Activated B cell treated with CpG ODN at 0.5 μM for 24 hours (primary cell): ENCODE measurements at regions not wholly inside any gene's neighbourhood (a gene's known extent, or its start where the extent isn't known, plus 50 kb on each side); places are given as distances from the start of the nearest gene placed in this dataset.

Experiments used
- ATAC-seq: fragments of 200-7000 bp; cut with Tn5 transposase; one replicate; pipeline ENCODE4 v1.10.0; 2021; ENCODE audit warnings: low read depth, mild to moderate bottlenecking, moderate library complexity
- CTCF ChIA-PET: fragments of 350-600 bp; sonication (Branson Sonifier 250); formaldehyde crosslinking; loops from one replicate; lab custom pipeline; 2021; ENCODE audit warnings: antibody characterized with exemption; lab: Charles Lee
- POLR2A ChIA-PET: fragments of 350-600 bp; sonication (Branson Sonifier 250); formaldehyde crosslinking; loops from one replicate; lab custom pipeline; 2021; ENCODE audit warnings: antibody characterized with exemption; lab: Charles Lee
- DNase-seq: peaks from one replicate; pipeline ENCODE4 v3.0.0; 2022
- H3K27ac Mint-ChIP-seq: one replicate; pipeline ENCODE4 v1.8.0; 2020; ENCODE audit warnings: mixed read lengths
- H3K27me3 Mint-ChIP-seq: one replicate; pipeline ENCODE4 v1.8.0; 2021; ENCODE audit warnings: mixed read lengths
- H3K36me3 Mint-ChIP-seq: one replicate; pipeline ENCODE4 v1.8.0; 2021; ENCODE audit warnings: low read depth, mixed read lengths
- H3K4me1 Mint-ChIP-seq: one replicate; pipeline ENCODE4 v1.8.0; 2021; ENCODE audit warnings: mixed read lengths
- H3K4me3 Mint-ChIP-seq: one replicate; pipeline ENCODE4 v1.8.0; 2020; ENCODE audit warnings: mild to moderate bottlenecking, mixed read lengths
- H3K9me3 Mint-ChIP-seq: one replicate; pipeline ENCODE4 v1.8.0; 2020; ENCODE audit warnings: mixed read lengths
- intact Hi-C: fragments of 100-400 bp; cut with micrococcal nuclease; formaldehyde crosslinking; loops from one replicate; pipeline ENCODE4 v1.15.1; 2024
- TF ChIP-seq, protein P1 (sequence below): fragments of 200-600 bp; IDR thresholded peaks from one replicate; pipeline ENCODE4 v1.8.0; 2022; ENCODE audit warnings: antibody characterized with exemption, mild to moderate bottlenecking

DNA sequence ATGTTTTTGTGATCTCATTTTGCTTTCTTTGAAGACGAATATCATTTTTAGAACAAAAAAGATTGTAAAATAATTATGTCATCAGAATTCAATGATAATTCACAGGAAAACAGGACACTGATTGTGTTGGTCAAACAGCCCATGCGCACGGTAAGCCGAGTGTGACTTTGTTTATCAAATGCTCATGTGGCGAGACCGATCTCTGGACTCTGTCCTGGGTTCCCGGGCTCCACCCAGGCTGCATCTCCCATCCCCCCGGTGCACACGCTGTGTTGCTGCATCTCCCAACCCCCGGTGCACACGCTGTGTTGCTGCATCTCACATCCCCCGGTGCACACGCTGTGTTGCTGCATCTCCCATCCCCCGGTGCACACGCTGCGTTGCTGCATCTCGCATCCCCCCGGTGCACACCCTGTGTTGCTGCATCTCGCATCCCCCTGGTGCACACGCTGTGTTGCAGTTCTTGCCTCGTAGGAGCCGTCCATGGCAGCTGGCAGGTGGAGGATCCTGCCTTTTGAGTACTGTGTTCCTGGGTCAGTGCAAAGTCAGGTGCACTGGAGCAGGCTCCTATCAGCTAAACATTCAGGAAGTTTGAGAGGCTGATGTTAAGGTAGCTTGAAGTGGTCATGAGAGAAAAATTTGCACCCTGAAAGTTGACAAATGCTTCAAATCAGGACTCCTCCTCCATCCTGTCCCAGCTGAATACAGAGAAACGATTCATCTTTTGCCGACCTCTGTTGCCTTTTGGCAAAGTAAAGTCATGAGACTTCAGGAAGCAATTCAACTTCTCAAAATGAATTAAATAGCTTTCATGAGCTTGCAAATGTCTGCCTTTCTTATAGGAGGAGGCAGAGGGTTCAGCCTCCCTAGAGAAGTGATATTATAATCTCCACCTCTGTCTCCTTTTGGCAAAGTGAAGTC lies 77.1 kb upstream of the FRMD1 start:
- H3K4me1 Mint-ChIP-seq = no peaks in the 10 kb centered on the region
- ChIA-PET CTCF (no interaction called here), POLR2A (no interaction called here)
- no peak for DNase-seq
- H3K27me3 Mint-ChIP-seq = no peaks in the 10 kb centered on the region
- ATAC-seq = no peak
- TF ChIP-seq, protein P1, sequence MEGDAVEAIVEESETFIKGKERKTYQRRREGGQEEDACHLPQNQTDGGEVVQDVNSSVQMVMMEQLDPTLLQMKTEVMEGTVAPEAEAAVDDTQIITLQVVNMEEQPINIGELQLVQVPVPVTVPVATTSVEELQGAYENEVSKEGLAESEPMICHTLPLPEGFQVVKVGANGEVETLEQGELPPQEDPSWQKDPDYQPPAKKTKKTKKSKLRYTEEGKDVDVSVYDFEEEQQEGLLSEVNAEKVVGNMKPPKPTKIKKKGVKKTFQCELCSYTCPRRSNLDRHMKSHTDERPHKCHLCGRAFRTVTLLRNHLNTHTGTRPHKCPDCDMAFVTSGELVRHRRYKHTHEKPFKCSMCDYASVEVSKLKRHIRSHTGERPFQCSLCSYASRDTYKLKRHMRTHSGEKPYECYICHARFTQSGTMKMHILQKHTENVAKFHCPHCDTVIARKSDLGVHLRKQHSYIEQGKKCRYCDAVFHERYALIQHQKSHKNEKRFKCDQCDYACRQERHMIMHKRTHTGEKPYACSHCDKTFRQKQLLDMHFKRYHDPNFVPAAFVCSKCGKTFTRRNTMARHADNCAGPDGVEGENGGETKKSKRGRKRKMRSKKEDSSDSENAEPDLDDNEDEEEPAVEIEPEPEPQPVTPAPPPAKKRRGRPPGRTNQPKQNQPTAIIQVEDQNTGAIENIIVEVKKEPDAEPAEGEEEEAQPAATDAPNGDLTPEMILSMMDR = no peak
- H3K27ac Mint-ChIP-seq = no peak overlapping the region
- no peaks in the 10 kb centered on the region for H3K9me3 Mint-ChIP-seq
- no peak overlapping the region for H3K4me3 Mint-ChIP-seq
- intact Hi-C loops = no loop called here
- no peaks in the 10 kb centered on the region for H3K36me3 Mint-ChIP-seq

DNA sequence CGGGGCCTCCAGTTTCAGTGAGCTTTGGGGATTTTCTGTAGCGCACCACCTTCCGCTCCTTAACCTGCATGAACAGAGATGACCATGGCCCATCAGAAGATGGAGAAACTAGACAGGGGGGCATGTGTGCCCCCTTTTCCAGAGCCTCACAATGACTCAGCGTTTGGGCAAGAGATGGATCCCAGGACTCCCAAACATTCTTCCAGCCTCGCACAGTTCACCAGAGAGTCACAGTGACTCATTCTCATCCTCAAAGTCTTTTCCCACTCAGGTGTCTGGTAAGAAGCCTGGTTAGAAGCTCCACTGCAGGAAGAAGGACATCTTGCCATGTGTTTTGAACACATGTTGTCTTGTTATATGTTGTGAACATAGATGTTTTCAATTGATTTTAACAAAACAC lies 76.2 kb upstream of the FRMD1 start:
- intact Hi-C loops = no loop called here
- TF ChIP-seq, protein P1 = no peak
- Mint-ChIP-seq H3K9me3 (no peaks in the 10 kb centered on the region), H3K4me1 (no peaks in the 10 kb centered on the region), H3K27me3 (no peaks in the 10 kb centered on the region), H3K36me3 (no peaks in the 10 kb centered on the region), H3K4me3 (no peak overlapping the region), H3K27ac (no peak overlapping the region)
- no peak for ATAC-seq
- no peak for DNase-seq
- POLR2A ChIA-PET = no interaction called here
- CTCF ChIA-PET = no interaction called here

DNA sequence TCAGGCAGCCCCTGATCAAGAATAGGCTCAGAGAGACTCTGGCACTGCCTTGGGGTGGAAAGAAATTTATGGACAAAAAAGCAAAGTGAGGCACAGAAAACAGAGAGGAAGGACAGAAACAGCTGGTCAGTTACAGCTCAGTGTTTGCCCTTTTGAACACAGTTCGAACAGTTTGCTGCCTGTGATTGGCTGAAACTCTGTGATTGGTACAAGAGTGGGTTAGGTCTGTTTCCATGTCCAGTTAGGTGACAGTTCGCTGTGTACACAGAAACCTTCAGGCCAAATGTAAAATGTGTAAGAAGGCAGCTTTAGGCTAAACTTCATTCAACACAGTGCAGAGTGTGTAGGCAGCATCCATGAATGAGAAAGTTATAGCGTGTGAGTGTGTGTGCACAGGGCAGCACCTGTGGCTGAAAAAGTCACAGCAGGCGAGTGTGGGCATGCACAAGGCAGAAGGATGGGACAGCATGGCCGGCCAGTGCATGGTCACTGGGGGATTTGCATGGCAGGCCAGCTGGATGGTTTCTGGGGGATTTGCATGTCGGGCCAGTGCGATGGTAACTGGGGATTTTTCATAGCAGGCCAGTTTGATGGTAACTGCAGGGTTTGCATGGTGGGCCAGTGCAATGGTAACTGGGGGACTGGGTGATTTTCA lies 75.4 kb upstream of the FRMD1 start:
- no peak for DNase-seq
- intact Hi-C loops = no loop called here
- no peaks in the 10 kb centered on the region for H3K27me3 Mint-ChIP-seq
- no peak for ATAC-seq
- ChIA-PET CTCF (no interaction called here), POLR2A (no interaction called here)
- H3K9me3 Mint-ChIP-seq = no peaks in the 10 kb centered on the region
- H3K36me3 Mint-ChIP-seq = no peaks in the 10 kb centered on the region
- H3K27ac Mint-ChIP-seq = no peak overlapping the region
- no peak overlapping the region for H3K4me3 Mint-ChIP-seq
- TF ChIP-seq, protein P1 = no peak
- H3K4me1 Mint-ChIP-seq = no peaks in the 10 kb centered on the region

DNA sequence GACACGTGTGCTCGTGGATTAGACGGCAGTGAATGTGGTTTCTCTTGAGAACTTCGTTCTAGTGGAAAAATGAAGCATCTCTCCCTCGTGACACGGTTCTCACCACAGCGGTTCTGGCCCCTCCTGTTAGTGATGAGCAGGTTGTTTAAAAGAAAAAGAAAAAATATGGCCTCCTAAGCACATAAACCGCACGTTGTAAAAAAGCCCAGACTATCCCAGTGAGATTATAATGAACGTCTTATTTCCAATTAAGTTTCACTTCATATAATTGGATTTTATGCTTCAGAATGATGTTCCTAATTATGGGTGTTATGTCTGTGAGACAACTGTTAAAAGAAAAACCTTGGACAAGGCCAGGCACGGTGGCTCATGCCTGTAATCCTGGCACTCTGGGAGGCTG lies 74.5 kb upstream of the FRMD1 start:
- Mint-ChIP-seq H3K36me3 (no peaks in the 10 kb centered on the region), H3K9me3 (no peaks in the 10 kb centered on the region), H3K27me3 (peaks cover 2% of the 10 kb centered on the region), H3K4me3 (no peak overlapping the region), H3K27ac (no peak overlapping the region), H3K4me1 (no peaks in the 10 kb centered on the region)
- ChIA-PET POLR2A (no interaction called here), CTCF (no interaction called here)
- TF ChIP-seq, protein P1 = no peak
- intact Hi-C loops = no loop called here
- DNase-seq (no peak), ATAC-seq (no peak)

DNA sequence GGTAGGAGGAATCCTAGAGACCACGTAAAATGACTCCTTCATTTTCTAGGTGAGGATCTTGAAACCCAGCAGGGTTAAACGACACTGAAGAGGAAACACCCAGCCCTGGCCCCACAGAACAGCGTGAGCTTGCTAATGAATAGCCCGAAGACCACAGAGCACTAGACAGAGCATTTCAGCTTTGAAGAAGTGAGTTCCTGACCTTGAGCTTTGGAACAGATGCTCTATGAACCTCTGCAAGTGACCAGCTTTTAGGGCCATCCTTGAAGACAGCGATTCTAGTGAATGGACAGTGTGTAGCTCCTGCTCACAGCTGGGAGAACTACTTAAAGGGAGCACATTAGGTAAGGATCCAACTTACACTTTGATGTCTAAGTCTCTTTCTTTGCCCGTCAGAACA lies 74.0 kb upstream of the FRMD1 start:
- H3K27me3 Mint-ChIP-seq = peaks cover 3% of the 10 kb centered on the region
- CTCF ChIA-PET = no interaction called here
- H3K9me3 Mint-ChIP-seq = no peaks in the 10 kb centered on the region
- H3K4me3 Mint-ChIP-seq = no peak overlapping the region
- no peaks in the 10 kb centered on the region for H3K36me3 Mint-ChIP-seq
- POLR2A ChIA-PET = no interaction called here
- no peak overlapping the region for H3K27ac Mint-ChIP-seq
- no peaks in the 10 kb centered on the region for H3K4me1 Mint-ChIP-seq
- intact Hi-C loops = no loop called here
- TF ChIP-seq, protein P1 = no peak
- no peak for ATAC-seq
- DNase-seq = no peak
